ENCODE measurements at regions not wholly inside any gene's neighbourhood (a gene's known extent, or its start where the extent isn't known, plus 50 kb on each side); places are given as distances from the start of the nearest gene placed in this dataset.

- no peak for DNase-seq (ENCODE audit: low read depth)
These were observed 282.4 kb downstream of the MZT1 start for GRCh38 chr13:72444999-72445398.

- DNase-seq (ENCODE audit: low read depth): no peak
These were observed 290.0 kb downstream of the MZT1 start for GRCh38 chr13:72437458-72437857.

GRCh38 chr13:72435251-72435650, 292.2 kb downstream of the MZT1 start:
- no peak for DNase-seq (ENCODE audit: low read depth)

- DNase-seq (ENCODE audit: low read depth): no peak
These were observed 295.3 kb downstream of the MZT1 start for GRCh38 chr13:72431981-72432682.

- no peak for DNase-seq (ENCODE audit: low read depth)
These were observed 296.5 kb downstream of the MZT1 start for GRCh38 chr13:72430923-72431322.

GRCh38 chr13:72427757-72428528, 299.5 kb downstream of the MZT1 start:
- no peak for DNase-seq (ENCODE audit: low read depth)

- DNase-seq (ENCODE audit: low read depth): no peak
These were observed 303.4 kb downstream of the MZT1 start for GRCh38 chr13:72424059-72424458.

GRCh38 chr13:72415817-72416216, 311.6 kb downstream of the MZT1 start:
- DNase-seq (ENCODE audit: low read depth): no peak

- no peak for DNase-seq (ENCODE audit: low read depth)
These were observed 314.9 kb downstream of the MZT1 start for GRCh38 chr13:72412481-72412880.

GRCh38 chr13:72405441-72405840, 322.0 kb downstream of the MZT1 start:
- no peak for DNase-seq (ENCODE audit: low read depth)

GRCh38 chr13:72403396-72404010, 323.9 kb downstream of the MZT1 start:
- DNase-seq (ENCODE audit: low read depth): no peak

- no peak for DNase-seq (ENCODE audit: low read depth)
These were observed 326.6 kb downstream of the MZT1 start for GRCh38 chr13:72400856-72401255.

- no peak for DNase-seq (ENCODE audit: low read depth)
These were observed 328.1 kb downstream of the MZT1 start for GRCh38 chr13:72399351-72399750.

GRCh38 chr13:72397265-72397664, 330.2 kb downstream of the MZT1 start:
- no peak for DNase-seq (ENCODE audit: low read depth)

GRCh38 chr13:72390909-72391308, 336.5 kb downstream of the MZT1 start:
- no peak for DNase-seq (ENCODE audit: low read depth)

- no peak for DNase-seq (ENCODE audit: low read depth)
These were observed 341.2 kb downstream of the MZT1 start for GRCh38 chr13:72386138-72386684.

GRCh38 chr13:72384879-72385278, 342.6 kb downstream of the MZT1 start:
- DNase-seq (ENCODE audit: low read depth): no peak

GRCh38 chr13:72384186-72384823, 343.1 kb downstream of the MZT1 start:
- no peak for DNase-seq (ENCODE audit: low read depth)

GRCh38 chr13:72383646-72384045, 343.8 kb downstream of the MZT1 start:
- no peak for DNase-seq (ENCODE audit: low read depth)

- no peak for DNase-seq (ENCODE audit: low read depth)
These were observed 347.8 kb downstream of the MZT1 start for GRCh38 chr13:72379581-72379980.

GRCh38 chr13:72368031-72368430, 359.4 kb downstream of the MZT1 start:
- DNase-seq (ENCODE audit: low read depth): no peak

- DNase-seq (ENCODE audit: low read depth): no peak
These were observed 380.7 kb downstream of the MZT1 start for GRCh38 chr13:72346716-72347115.

Measured in activated T-cell treated with anti-CD3 and anti-CD28 coated beads for 24 hours (primary cell).